Mammary epithelial cell (primary cell): ENCODE measurements at regions not wholly inside any gene's neighbourhood (a gene's known extent, or its start where the extent isn't known, plus 50 kb on each side); places are given as distances from the start of the nearest gene placed in this dataset.

Experiments
- CTCF ChIP-seq, 2 donors: IDR thresholded peaks in 1 of 2; conservative IDR thresholded peaks in 1 of 2; 2 replicates each; pipeline ENCODE4 v1.5.1; 2011 to 2012; ENCODE audit warnings: inconsistent platforms in 2 of 2, low read length in 2 of 2, mild to moderate bottlenecking in 2 of 2, control low read depth in 1 of 2, low read depth in 1 of 2; ENCODE audit not compliant: insufficient read depth in 1 of 2; ENCODE audit errors: extremely low read depth in 1 of 2
- EZH2 ChIP-seq: IDR thresholded peaks from 2 replicates; pipeline ENCODE4 v1.6.1; 2012; ENCODE audit warnings: low read length, inconsistent platforms, borderline replicate concordance

- no peak for TF ChIP-seq CTCF (conservative IDR thresholded peaks at IDR 0.05 in 1 of 2, IDR thresholded peaks at IDR 0.05 in 1 of 2; ENCODE audit: extremely low read depth in 1 of 2, insufficient read depth in 1 of 2, low read depth in 1 of 2, low read length in 2 of 2)
- no peak for TF ChIP-seq EZH2
These were observed 91.7 kb upstream of the RMDN2 start for GRCh38 chr2:37833423-37833822.
